IgD-negative memory B cell (primary cell): ENCODE measurements at regions not wholly inside any gene's neighbourhood (a gene's known extent, or its start where the extent isn't known, plus 50 kb on each side); places are given as distances from the start of the nearest gene placed in this dataset.
"Not testable (repeated sequence)": the region's sequence is repeated elsewhere in the genome, so short reads cannot be mapped to it uniquely, and the experiment has no call there.

Experiments used
- H3K27ac Mint-ChIP-seq, 3 donors: one replicate each; pipeline ENCODE4 v1.8.0; 2020 to 2022; ENCODE audit warnings: mild to moderate bottlenecking in 3 of 3, mixed read lengths in 3 of 3, moderate library complexity in 1 of 3
- H3K27me3 Mint-ChIP-seq: one replicate; pipeline ENCODE4 v1.8.0; 2021; ENCODE audit warnings: mixed read lengths
- H3K36me3 Mint-ChIP-seq: one replicate; pipeline ENCODE4 v1.8.0; 2020; ENCODE audit warnings: mild to moderate bottlenecking, mixed read lengths
- H3K4me1 Mint-ChIP-seq, 3 donors: one replicate each; pipeline ENCODE4 v1.8.0; 2020 to 2022; ENCODE audit warnings: mixed read lengths in 3 of 3, mild to moderate bottlenecking in 1 of 3
- H3K4me3 Mint-ChIP-seq, 4 donors: one replicate each; pipeline ENCODE4 v1.8.0; 2020 to 2022; ENCODE audit warnings: mild to moderate bottlenecking in 4 of 4, mixed read lengths in 4 of 4, moderate library complexity in 3 of 4
- H3K9me3 Mint-ChIP-seq, 3 donors: one replicate each; pipeline ENCODE4 v1.8.0; 2020 to 2021; ENCODE audit warnings: mixed read lengths in 3 of 3, mild to moderate bottlenecking in 1 of 3

DNA sequence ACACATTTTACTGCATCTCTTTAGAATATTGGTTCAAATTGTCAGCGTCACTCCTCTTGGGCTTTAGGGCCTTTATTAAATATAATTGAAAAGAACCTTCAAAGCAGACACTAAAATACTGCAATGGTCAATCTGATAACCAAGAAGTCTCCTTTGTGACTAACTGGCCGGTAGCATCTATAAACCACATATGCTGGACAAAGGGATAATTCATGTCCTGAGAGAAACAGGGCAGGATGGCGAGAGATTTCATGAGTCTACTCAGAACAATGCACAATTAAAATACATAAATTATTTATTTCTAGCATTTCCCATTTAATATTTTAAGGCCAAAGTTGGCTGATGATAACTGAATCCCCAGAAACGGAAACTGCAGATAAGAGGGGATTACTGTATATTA is 1083.4 kb upstream of the CDH18 start:
- H3K27me3 Mint-ChIP-seq = peaks cover 2% of the 10 kb centered on the region
- H3K4me3 Mint-ChIP-seq = no peak overlapping the region
- no peaks in the 10 kb centered on the region for H3K36me3 Mint-ChIP-seq
- H3K9me3 Mint-ChIP-seq = no peaks in the 10 kb centered on the region
- H3K27ac Mint-ChIP-seq = no peak overlapping the region
- H3K4me1 Mint-ChIP-seq = peaks cover 9 to 16% (median 15%) of the 10 kb centered on the region in 3 donors

DNA sequence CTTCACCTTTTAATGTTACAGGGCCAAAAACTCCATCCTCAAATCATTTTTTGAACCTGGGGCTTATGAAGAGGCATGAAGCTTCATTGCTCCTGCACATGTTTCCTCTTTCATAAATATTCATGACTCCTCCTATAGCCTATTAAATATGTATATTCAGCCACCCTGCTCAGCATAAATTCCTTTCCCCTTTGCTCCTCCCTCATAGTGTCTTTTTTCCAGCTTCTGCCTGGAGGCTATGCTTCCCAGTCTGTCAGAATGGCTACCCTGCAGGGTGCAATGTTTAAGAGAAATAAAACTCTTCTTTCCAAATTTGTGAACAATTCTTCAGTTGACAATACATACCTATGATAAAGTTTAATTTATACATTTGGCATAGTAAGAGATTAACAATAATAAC is 1082.9 kb upstream of the CDH18 start:
- Mint-ChIP-seq H3K4me3 (no peak overlapping the region), H3K9me3 (no peaks in the 10 kb centered on the region), H3K36me3 (no peaks in the 10 kb centered on the region), H3K27me3 (peaks cover 2% of the 10 kb centered on the region), H3K4me1 (peaks cover 9 to 16% (median 15%) of the 10 kb centered on the region in 3 donors), H3K27ac (no peak overlapping the region)

DNA sequence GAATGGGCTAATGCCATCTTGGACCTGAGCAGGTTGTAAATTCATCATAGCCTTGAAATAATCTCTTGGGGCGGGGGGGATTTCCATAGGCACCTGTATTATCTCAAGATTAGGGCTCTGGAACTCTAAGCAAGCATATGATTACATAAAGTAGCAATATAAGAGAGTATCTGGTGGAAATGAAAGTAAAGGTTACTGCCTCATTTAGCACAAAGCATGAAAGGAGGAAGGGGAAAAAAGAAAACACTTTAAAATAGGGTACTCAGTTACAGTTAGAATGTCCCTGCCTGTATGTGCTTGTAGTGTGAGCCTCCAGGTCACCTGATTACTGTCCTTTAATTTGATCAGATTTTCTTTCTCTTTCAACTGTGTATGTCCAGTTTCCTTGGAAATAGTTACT is 1079.7 kb upstream of the CDH18 start:
- Mint-ChIP-seq H3K4me3 (no peak overlapping the region), H3K4me1 (peaks cover 9 to 16% (median 15%) of the 10 kb centered on the region in 3 donors), H3K36me3 (no peaks in the 10 kb centered on the region), H3K27ac (peak overlapping the region in 1 of 3 donors; percentile 36), H3K27me3 (no peaks in the 10 kb centered on the region), H3K9me3 (peaks cover 0 to 4% (median 3%) of the 10 kb centered on the region in 3 donors)

DNA sequence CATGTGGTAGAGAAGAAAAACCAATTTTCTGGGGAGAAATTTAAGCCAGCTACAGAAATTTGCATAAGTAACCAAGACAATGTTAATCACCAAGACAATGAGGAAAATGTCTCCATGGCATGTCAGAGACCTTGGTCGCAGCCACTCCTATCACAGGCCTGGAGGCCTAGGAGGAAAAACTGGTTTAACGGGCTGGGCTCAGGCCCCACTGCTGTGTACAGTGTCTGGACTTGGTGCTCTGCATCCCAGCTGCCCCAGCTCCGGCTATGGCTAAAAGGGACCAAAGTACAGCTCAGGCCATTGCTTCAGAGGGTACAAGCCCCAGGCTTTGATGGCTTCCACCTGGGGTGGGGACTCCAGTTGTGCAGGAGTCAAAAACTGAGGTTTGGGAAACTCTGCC is 1075.1 kb upstream of the CDH18 start:
- peaks cover 2% of the 10 kb centered on the region for H3K36me3 Mint-ChIP-seq
- no peaks in the 10 kb centered on the region for H3K27me3 Mint-ChIP-seq
- peaks cover 32 to 48% (median 44%) of the 10 kb centered on the region in 3 donors for H3K4me1 Mint-ChIP-seq
- H3K4me3 Mint-ChIP-seq = no peak overlapping the region
- H3K27ac Mint-ChIP-seq = no peak overlapping the region
- peaks cover 0 to 8% (median 5%) of the 10 kb centered on the region in 3 donors for H3K9me3 Mint-ChIP-seq

DNA sequence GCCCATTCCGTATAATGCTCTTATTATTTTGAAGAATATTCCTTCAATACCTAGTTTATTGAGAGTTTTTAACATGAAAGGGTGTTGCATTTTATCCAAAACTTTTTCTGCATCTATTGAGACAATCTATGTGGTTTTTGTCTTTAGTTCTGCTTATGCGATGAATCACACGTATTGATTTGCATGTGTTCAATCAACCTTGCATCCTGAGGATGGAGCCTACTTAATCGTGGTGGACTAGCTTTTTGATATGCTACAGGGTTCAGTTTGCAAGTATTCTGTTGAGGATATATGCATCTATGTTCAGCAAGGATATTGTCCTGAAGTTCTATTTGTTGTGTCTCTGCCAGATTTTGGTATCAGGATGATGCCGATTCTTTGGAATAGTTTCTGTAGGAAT is 1070.3 kb upstream of the CDH18 start:
- peaks cover 2% of the 10 kb centered on the region for H3K36me3 Mint-ChIP-seq
- peaks cover 28 to 44% (median 35%) of the 10 kb centered on the region in 3 donors for H3K4me1 Mint-ChIP-seq
- H3K27me3 Mint-ChIP-seq = no peaks in the 10 kb centered on the region
- peaks cover 0 to 5% (median 4%) of the 10 kb centered on the region in 3 donors for H3K9me3 Mint-ChIP-seq
- H3K4me3 Mint-ChIP-seq = peak overlapping the region; percentile 73 to 89 (median 78)
- peak overlapping the region in 2 of 3 donors; percentile 74 to 79 for H3K27ac Mint-ChIP-seq

DNA sequence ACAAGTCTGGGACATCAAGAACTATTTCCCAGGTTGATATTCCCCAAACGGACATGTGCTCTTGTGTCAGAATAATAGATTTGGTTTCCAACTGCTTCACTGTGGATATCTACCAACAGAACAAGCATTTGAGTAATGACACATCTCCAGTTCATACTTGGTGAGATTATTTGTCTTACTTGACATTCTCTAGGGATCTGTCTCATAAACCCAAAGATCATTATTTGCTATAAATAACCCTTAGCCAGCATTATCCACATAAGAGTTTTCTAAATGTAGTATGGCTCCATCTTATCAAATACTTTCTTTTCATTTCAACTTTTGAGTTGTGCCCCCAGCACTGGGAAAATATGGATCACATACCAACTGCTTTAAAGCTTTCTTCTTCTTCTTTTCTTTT is 1063.9 kb upstream of the CDH18 start:
- Mint-ChIP-seq H3K9me3 (no peaks in the 10 kb centered on the region), H3K36me3 (peaks cover 2% of the 10 kb centered on the region), H3K4me1 (peaks cover 0 to 10% (median 1%) of the 10 kb centered on the region in 3 donors), H3K27ac (no peak overlapping the region), H3K4me3 (no peak overlapping the region), H3K27me3 (no peaks in the 10 kb centered on the region)

DNA sequence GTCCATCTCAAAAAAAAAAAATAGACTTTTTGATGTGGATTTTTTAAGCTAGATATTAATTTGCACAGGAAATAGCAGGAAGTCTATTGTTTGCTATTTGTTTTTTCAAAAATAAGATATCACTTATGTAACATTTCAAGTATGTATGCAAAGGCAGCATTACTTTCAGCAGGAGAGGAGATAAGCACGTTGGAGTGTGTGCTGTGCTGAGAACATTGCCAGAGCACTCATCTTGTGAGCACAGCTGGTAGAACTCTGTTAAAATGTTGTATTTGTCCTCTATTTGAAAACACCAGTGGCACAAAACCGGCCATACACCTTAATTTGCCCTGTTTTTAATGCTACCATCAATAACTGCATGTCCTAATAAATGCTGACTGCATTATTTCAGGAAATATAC is 1061.9 kb upstream of the CDH18 start:
- Mint-ChIP-seq H3K27ac (no peak overlapping the region), H3K9me3 (no peaks in the 10 kb centered on the region), H3K36me3 (peaks cover 2% of the 10 kb centered on the region), H3K27me3 (no peaks in the 10 kb centered on the region), H3K4me3 (no peak overlapping the region), H3K4me1 (peaks cover 0 to 10% (median 1%) of the 10 kb centered on the region in 3 donors)

DNA sequence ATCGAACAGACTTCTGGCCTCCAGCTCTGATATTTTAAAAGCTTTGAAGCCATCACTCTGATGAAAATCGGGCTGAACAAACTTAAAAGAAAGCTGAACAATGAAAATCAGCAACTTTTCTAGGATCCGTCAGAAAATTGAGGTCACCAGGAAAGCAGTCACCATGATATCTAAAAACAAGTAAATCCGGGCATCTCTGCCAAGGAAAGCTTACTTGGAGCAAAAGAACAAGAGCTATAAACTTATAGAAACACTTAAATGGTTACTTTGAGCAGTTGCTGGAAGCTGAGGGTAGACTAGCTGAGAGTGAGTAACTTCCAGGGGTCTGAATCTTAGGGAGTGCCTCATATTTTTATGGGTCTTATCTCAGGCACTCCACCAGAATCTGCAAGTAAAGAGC is 1043.0 kb upstream of the CDH18 start:
- Mint-ChIP-seq H3K4me3 (no peak overlapping the region), H3K27ac (no peak overlapping the region), H3K4me1 (peaks cover 0 to 2% (median 0%) of the 10 kb centered on the region in 3 donors), H3K36me3 (no peaks in the 10 kb centered on the region), H3K9me3 (no peaks in the 10 kb centered on the region), H3K27me3 (no peaks in the 10 kb centered on the region)

DNA sequence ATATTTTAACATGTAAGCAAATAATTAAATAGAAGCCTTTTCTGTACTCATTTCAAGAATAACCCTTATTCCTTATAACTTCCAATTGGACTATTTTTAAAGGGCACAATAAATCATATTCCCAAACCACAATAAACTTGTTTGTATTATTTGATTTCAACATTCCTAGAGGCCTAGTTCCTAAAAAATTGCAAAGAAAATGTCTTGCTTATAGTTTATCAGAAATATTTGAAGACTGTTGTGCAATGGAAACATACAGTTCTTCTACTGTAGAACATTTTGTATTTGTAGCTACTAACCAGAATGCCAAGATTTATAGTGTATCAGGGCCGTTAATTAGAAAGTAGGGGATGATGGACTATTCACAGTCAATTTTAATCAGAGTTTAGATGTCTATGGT is 1037.0 kb upstream of the CDH18 start:
- Mint-ChIP-seq H3K4me1 (peaks cover 0 to 2% (median 0%) of the 10 kb centered on the region in 3 donors), H3K36me3 (no peaks in the 10 kb centered on the region), H3K4me3 (no peak overlapping the region), H3K9me3 (peaks cover 0 to 5% (median 1%) of the 10 kb centered on the region in 3 donors), H3K27me3 (no peaks in the 10 kb centered on the region), H3K27ac (no peak overlapping the region)

DNA sequence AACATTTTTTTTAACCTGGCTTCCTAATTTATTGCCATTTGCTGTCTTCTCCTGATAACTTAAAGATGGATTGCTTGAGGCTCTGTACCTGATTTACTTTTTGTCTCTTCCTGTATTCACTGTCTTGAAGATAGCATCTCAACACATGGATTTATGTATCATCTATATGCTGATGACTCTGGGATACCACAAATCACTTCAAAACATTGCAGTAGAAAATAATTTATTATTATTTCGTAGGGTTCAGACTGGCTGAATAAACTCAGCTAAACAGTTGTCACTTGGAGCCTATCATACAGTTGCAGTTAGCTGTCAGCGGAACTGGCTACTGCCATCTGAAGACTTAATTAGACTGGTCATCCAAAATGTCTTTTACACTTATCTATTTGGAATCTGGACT is 1025.2 kb upstream of the CDH18 start:
- Mint-ChIP-seq H3K4me1 (peaks cover 6 to 12% (median 12%) of the 10 kb centered on the region in 3 donors), H3K27ac (no peak overlapping the region), H3K27me3 (no peaks in the 10 kb centered on the region), H3K4me3 (no peak overlapping the region), H3K36me3 (no peaks in the 10 kb centered on the region), H3K9me3 (peaks cover 0 to 2% (median 0%) of the 10 kb centered on the region in 3 donors)

DNA sequence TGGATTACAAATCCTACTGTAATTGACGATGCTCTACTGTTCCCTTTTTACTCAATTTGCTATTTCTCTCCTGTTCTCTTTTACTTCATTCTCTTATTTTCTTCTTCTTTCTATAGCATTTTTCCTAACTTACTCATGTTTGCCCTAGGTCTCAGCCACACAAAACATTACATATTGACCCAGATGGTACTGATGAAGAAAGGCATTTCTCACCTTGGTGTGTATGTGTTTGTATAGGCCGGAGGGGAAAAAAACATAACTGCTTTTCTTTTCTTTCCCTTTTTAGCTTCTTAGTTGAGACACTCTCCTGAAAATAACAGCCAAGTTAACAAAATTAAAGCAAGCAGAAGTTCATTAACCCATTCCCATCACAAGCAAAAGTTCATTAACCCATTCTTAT is 1019.8 kb upstream of the CDH18 start:
- no peaks in the 10 kb centered on the region for H3K27me3 Mint-ChIP-seq
- H3K36me3 Mint-ChIP-seq = no peaks in the 10 kb centered on the region
- no peak overlapping the region for H3K4me3 Mint-ChIP-seq
- H3K4me1 Mint-ChIP-seq = peaks cover 0 to 5% (median 2%) of the 10 kb centered on the region in 3 donors
- H3K27ac Mint-ChIP-seq = no peak overlapping the region
- H3K9me3 Mint-ChIP-seq = no peaks in the 10 kb centered on the region

DNA sequence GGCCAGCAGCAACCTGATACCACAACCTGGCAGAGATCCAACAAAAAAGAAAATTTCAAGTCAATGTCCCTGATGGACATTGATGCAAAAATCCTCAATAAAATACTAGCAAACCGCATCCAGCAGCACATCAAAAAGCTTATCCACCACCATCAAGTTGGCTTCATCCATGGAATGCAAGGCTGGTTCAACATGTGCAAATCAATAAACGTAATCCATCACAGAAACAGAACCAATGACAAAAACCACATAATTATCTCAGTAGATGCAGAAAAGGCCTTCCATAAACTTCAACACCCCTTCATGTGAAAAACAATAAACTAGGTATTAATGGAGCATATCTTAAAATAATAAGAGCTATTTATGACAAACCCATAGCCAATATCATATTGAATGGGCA is 1000.9 kb upstream of the CDH18 start:
- peaks cover 4 to 16% (median 15%) of the 10 kb centered on the region in 3 donors for H3K9me3 Mint-ChIP-seq
- not testable (repeated sequence) for H3K36me3 Mint-ChIP-seq, H3K4me3 Mint-ChIP-seq, H3K27ac Mint-ChIP-seq, H3K27me3 Mint-ChIP-seq, H3K4me1 Mint-ChIP-seq

DNA sequence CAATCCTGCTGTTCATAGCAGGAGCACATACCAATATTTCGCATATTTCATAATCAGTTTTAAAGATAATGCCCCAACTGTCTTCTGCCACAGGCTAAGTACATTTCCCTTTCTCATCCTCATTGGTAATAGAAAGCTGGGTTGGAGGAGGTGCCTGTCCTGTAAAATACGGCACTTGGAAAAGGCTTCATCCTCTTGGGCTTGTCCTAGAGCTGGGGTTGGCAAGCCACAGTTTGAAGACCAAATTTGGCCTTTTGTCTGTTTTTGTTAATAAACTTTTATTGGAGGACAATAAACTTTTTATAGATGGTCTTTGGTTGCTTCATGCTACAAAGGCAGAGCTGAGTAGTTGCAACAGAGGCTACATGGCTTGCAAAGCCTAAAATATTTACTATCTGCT is 997.8 kb upstream of the CDH18 start:
- H3K36me3 Mint-ChIP-seq = peaks cover 1% of the 10 kb centered on the region
- H3K4me1 Mint-ChIP-seq = no peaks in the 10 kb centered on the region
- H3K4me3 Mint-ChIP-seq = no peak overlapping the region
- no peak overlapping the region for H3K27ac Mint-ChIP-seq
- H3K9me3 Mint-ChIP-seq = peaks cover 4 to 16% (median 15%) of the 10 kb centered on the region in 3 donors
- H3K27me3 Mint-ChIP-seq = peaks cover 3% of the 10 kb centered on the region

DNA sequence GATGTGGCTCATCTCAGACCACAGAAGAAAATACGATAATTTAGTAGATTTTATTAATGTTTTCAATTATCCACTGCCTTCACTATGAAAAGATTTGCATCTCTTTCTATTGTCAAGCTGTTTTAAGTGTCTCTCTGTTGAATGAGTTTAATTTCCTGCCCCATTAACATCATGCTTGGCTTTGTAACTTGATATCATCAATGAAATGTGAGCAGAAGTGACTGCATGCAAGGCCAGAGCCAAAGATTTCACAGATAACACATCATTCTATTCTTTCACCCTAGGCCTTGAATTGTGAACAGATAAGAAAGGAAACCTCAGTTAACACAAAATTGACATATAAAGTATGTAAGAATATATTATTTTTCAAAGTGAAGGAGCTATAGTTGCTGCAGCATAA is 986.4 kb upstream of the CDH18 start:
- no peak overlapping the region for H3K4me3 Mint-ChIP-seq
- H3K9me3 Mint-ChIP-seq = no peaks in the 10 kb centered on the region
- no peaks in the 10 kb centered on the region for H3K27me3 Mint-ChIP-seq
- no peak overlapping the region for H3K27ac Mint-ChIP-seq
- peaks cover 5 to 8% (median 8%) of the 10 kb centered on the region in 3 donors for H3K4me1 Mint-ChIP-seq
- H3K36me3 Mint-ChIP-seq = no peaks in the 10 kb centered on the region

DNA sequence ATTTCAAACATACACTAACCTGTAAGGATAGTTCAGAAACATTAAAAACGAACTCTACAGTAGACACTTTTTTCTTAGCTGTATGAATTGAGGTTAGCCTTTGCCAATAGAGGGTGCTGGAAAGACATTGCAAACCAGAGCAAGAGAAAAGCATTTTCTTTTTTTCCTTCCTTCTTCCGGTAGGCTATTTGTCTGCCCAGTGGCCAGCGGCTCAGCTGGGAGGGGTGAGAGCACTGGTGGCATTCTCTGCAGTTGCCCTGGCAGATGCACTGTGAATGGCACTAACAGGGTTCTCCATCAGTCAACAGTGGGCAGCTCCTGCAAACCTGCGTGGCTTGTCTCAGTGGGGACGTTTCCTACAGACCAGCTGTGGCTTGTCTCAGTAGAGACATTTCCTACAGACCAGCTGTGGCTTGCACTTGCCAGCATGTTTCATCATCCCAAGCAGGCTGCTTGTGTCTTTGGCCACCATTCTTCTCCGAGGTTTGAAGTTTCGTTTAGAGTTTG is 984.5 kb upstream of the CDH18 start:
- peak overlapping the region in 2 of 3 donors; percentile 3 to 9 for H3K27ac Mint-ChIP-seq
- no peaks in the 10 kb centered on the region for H3K36me3 Mint-ChIP-seq
- H3K9me3 Mint-ChIP-seq = no peaks in the 10 kb centered on the region
- H3K4me1 Mint-ChIP-seq = peaks cover 5 to 8% (median 5%) of the 10 kb centered on the region in 3 donors
- peak overlapping the region; percentile 56 to 92 (median 84) for H3K4me3 Mint-ChIP-seq
- H3K27me3 Mint-ChIP-seq = no peaks in the 10 kb centered on the region

DNA sequence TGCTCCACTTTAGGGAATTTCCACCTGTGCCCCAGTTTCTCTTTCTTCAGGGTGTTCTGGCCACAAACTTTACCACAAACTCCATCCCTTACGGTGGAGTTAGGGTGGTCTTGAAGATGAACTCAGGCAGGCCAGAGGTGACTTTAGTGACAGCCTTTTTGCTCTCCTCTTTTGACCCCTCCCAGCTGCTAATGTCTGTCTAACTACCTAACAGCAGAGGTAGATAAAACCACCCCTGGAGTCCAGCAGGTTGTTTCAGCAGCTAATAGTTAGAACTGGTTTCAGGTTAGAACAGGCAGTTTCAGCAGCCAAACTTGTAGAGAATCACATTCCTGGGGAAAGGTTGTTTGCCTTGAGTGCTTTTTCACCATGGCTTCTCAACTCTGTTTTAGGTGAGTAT is 971.3 kb upstream of the CDH18 start:
- Mint-ChIP-seq H3K9me3 (peaks cover 0 to 4% (median 2%) of the 10 kb centered on the region in 3 donors), H3K27ac (no peak overlapping the region), H3K4me1 (no peaks in the 10 kb centered on the region), H3K4me3 (no peak overlapping the region), H3K27me3 (peaks cover 1% of the 10 kb centered on the region), H3K36me3 (no peaks in the 10 kb centered on the region)
